ENCODE measurements at regions not wholly inside any gene's neighbourhood (a gene's known extent, or its start where the extent isn't known, plus 50 kb on each side); places are given as distances from the start of the nearest gene placed in this dataset.
"Not testable (repeated sequence)": the region's sequence is repeated elsewhere in the genome, so short reads cannot be mapped to it uniquely, and the experiment has no call there.

DNA sequence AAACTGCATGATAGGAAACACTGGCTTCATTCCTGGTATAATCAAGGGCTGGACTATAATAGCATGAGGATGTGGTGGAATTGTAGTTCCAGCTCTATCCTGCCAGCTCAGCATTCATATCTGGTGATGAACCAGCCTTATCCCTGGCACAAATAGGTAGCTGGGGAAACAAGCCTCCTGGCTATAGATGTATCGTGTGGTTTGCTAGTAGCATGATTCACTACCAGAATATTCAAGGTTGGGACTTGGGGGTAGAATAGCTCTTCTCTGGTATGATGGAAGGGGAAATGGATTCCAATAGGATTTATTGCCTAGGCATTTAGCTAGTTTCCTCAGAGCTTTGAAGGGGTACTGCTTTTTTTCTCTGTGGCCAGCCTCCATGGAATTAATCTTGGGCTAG lies 532.8 kb downstream of the FBXO15 start:
- no peak for FAIRE-seq

DNA sequence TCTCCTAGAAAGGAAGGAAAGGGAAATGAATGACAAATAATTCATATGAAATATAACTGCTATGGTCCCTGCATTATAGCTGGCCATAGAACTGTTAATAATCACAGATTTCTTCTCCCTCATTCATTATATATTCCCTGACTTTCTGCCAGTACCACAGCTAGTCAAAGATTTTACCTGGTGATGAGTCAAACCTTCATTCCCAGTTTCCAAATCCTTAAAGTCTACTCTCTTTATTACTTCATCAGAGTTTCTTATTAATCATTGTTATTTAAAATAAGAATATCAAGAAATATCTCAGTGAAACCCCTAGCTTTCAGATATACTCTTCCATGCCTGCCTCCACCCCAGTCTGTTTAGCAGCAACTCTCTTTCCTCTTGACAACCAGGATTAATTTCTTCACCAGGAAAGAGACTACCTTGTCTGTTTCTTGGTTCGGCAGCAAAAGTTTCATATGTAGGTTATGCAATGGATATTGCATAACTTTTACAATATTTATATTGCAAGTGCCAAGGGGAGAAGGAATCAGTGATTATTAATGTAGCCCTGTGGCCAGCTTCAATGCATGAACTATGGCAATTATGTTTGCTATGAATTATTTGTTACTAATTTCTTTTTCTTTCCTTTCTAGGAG lies 533.8 kb downstream of the FBXO15 start:
- FAIRE-seq = no peak

- FAIRE-seq = no peak
Observed at GRCh38 chr18:73597832-73598615, 549.6 kb downstream of the FBXO15 start.

DNA sequence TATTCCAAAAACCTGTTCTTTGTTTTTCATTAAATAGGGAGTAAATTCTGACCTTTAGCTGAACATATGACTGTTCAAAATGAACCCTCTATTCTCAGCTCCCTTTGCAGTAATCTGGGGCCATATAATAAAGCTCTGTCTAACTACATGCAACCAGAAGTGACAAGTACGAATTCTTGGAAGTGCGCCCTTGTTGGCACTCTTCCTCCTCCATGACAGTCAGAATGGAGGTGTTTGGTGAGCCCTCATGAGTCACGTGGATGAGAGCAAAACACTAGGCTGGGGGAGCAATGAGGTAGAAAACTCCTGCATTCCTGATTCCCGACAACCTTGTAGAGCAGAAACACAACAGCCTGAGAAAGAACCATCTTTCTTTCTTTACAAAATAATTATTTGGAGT lies 552.9 kb downstream of the FBXO15 start:
- FAIRE-seq = no peak

DNA sequence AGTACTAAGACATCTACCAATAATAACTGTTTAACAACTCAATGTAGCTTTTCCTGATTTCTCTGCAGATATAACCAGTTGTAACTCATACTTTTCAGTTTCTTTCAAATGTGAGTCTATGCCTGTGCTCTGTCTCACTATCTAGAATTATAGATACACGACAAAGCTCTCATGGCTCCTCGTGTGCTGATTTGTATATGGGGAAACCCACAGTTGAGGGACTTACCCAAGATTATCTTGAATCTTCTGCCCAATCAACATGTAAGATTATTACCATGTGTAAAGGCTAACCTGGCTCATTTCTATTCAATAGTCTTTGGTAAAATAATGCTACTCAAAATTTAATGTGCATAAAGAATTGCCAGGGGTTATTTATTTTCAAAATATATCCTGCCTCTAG lies 554.4 kb downstream of the FBXO15 start:
- FAIRE-seq = no peak

DNA sequence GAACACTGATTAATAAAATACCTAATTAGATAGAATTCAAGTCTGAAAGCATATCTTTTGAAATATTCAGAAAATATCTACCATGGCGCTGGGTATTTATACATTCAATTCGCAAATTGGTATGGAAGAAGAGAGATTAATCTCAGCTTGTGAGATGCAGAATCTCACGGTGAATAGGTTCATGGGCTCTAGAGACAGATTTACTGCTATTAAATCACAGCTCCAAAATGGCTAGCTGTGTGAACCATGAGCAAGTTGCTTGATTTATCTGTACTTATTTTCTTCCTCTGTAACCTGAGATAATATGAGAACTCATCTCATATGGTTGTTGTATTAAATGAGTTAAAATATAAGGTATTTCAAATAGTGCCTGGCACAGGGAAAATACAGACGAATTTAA lies 556.7 kb downstream of the FBXO15 start:
- no peak for FAIRE-seq

GRCh38 chr18:73579698-73580097 lies 567.9 kb downstream of the FBXO15 start:
- no peak for FAIRE-seq

DNA sequence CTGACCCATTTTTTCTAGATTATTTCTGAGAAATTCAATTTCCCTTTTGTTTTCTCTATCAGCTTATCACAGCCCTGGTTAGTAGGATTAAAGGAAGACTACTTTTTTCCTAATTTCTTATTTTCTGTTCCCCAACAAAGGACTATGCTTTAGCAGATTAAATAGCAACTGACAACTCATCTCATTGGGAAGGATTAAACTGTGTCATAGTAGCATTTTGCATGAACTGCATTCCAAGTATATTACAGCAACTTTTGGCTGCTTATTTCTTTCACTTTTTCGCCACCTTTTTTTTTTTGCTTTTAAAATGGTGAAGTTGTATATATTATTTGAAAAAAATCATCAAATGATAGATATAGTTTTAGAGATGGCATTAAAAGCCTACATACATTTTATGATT lies 570.3 kb downstream of the FBXO15 start:
- no peak for FAIRE-seq

DNA sequence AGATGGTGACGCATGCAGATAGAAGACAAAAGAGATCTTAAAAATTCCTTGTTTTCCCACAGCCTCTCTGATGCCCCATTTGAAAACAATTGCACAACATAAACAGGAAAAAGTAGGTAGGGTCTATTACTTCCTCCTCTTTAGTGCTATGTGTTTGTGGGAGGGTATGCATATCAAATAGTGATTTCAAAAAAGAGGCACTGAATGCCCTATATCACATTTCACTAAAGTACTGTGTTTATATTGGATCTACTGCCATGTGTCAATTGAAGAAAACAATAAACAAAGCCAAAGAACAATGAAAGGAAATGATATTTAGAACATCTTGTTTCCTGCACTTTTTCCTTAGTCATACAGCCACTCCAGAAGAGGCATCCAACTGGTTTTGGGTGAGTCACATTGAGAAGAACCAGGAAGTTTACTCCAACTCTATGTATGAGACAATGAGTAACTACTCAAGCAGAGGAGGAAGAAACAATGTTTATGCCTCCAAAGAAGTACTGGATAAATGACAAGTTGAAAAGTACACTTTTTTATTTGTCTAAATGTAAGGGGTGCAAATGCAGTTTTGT lies 583.6 kb downstream of the FBXO15 start:
- FAIRE-seq = no peak

- no peak for FAIRE-seq
Observed at GRCh38 chr18:73563345-73563744, 584.3 kb downstream of the FBXO15 start.

DNA sequence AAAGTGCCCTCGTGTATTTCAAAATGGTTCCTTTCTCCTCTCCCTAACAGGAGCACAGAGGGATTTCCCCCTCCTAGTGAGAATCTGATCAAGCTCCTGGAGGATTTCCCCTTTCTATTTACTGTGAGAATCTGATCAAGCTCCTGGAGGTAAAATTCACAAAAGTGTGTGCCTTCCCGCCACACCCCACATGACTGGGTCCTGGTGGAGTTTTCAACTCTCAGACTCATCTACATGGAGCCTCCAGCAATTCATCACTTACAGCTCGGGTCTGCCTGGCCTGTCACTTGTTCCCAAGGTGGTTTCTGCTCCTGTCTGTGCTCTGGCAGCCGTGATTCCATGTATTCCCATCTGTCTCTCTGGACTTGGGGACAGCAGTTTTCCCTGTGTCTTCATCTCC lies 590.7 kb downstream of the FBXO15 start:
- FAIRE-seq = no peak

DNA sequence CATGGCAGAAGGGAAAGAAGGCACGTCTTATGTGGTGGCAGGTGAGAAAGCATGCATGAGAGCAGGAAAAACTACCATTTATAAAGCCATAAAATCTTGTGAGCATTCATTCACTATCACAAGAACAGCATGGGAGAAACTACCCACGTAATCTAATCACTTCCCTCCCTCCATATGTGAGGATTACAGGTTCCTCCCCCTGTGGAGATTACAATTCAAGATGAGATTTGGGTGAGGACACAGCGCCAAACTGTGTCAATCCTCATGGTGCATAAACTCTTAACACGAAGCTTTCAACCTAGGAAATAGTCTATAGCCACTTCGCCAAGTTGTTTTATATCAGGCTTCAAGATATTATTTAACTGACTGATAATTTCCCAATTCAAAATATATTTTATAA lies 595.5 kb downstream of the FBXO15 start:
- FAIRE-seq = no peak

DNA sequence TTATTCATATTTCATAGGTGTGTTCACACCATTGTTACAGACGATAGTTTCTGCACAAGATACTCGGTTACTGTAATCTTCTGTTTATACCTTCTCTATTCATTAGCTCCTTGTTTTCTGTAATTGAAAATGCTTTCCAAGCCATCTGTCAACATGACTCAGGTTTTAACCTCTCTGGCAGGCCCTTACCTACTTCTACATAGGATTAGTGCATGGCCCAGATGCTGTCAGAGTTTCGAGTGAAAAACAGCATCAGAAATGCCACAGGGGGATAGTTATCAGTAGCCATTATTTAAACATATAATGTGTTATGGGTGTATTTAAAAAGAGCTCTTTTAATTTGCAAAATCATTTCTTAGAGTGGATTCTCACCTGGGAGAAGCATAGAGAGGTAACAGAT lies 596.4 kb downstream of the FBXO15 start:
- FAIRE-seq = no peak

- FAIRE-seq = no peak
Observed at GRCh38 chr18:73549236-73549635, 598.4 kb downstream of the FBXO15 start.

DNA sequence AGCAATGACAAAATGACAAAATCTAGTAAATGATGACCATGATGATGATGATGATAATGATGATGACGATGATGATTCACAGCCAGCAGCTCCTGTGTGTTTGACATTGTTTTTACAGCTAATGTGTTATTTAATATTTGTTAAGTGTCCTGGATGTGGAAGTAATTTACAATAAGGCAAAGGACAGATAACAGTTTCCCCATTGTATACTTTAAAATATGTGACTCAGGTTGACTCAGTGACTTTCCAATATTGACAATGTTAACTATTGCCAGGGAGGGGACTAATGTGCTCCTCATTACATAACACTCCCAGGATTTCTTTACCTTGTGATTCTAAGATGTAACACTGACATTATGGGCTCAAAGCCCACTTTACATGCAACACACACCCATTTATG lies 602.2 kb downstream of the FBXO15 start:
- FAIRE-seq = no peak

DNA sequence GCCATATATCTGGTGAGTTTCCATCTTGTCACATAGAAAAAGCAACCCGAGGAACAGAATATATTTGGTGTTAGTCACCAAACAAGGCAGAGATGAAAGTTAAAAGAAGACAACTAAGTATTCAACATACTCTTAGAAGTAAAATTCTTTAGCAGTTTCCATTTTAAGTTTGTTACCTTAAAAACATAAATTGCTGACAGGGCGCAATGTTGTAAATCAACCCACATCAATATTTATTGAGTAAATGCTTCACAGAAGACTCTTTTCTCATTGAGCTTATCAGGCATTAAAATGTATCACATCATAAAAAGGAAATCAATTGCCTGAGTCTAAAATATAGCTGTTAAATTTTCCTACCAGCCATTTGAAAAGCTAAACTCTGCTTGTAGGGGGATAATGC lies 603.0 kb downstream of the FBXO15 start:
- no peak for FAIRE-seq

DNA sequence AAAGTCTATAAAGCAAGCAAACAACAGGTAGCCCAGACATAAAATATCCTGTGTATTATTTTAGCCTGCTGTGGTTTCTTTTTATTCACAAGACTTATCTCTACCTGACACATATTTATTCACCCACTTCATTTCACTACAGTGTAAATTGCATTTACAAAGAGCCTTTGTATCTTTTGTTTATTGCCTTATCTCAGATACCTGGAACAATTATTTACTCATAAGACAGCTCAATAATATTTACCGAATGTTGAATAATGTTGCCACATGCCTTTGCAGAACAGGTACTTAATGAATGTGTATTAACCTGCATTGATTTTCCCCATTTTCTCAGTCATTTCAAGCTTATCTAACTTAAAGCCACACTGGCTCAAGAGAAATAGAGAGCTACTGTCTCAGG lies 603.6 kb downstream of the FBXO15 start:
- no peak for FAIRE-seq

DNA sequence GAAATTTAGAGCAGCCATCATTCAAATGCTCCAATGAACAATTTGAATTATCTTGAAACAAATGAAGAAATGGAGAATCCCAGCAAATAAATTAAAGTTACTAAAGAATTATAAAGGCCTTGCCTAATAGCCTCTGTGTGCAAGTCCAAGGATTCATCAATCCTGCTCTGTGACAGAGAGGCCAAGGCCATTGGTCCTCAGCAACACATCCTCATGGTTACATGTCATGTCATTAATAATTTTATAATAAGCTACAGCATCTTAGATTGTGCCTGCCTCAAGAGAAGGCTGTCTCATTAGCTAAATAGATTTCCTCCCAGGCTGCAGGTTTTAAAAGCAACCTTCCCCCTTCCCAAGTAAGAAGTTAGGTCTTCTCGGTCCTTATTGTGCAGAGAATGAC lies 611.6 kb downstream of the FBXO15 start:
- FAIRE-seq = no peak

DNA sequence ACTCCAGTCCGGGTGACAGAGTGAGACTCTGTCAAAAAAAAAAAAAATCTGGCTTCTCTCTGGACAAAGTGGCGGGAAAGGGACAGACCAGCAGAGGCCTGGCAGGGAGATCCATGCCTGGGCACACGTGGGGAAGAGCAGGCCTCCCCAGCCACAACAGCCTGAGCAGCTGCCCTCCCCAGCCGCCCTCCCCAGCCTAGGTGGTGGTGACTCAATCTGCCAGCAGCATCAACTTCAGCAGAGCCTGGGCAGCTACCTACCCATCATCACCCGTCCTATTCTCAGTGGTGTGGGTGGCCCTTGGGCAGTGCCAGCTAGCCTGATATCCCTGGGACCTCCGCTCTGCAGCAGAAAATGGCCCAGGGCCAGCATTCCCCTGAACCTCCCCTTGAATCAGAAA lies 612.4 kb downstream of the FBXO15 start:
- no peak for FAIRE-seq

DNA sequence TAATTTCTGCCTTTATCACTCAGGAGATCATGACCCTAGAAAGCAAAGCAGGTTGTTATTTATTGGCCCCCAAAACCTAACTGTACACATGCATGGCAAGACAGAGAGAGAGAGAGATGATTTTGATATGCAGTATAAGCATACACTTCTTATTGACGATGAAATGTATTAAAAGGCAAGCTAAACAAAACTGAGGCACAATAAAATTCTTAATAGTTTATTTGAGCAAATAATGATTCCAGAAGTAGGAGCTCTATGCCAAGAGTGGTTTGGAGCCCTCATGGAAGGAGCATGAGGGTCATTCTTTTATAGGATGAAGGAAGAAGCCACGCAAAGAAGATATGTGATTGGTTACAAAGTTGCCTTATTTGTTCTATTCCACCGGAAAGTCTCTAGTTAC lies 616.0 kb downstream of the FBXO15 start:
- no peak for FAIRE-seq

DNA sequence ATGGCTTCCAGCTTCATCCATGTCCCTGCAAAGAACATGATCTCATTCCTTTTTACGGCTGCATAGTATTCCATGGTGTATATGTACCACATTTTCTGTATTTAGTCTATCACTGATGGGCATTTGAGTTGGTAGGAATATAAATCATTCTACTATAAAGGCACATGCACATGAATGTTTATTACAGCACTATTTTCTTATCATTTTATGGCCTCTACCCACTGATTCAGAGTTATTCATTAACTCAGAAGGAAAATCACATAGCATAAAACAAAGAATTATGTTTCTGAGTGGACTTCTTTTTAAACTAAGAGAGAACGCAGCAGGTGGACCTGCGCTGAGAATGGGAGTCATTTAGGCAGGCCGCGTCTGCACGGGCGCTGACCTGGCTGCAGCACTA lies 619.6 kb downstream of the FBXO15 start:
- FAIRE-seq = no peak

GRCh38 chr18:73520229-73520628 lies 627.4 kb downstream of the FBXO15 start:
- FAIRE-seq = no peak

GRCh38 chr18:73516056-73516455 lies 631.6 kb downstream of the FBXO15 start:
- not testable (repeated sequence) for FAIRE-seq

- no peak for FAIRE-seq
Observed at GRCh38 chr18:73514449-73514848, 633.2 kb downstream of the FBXO15 start.
